Small intestine (tissue), 7 donors: ENCODE measurements at regions not wholly inside any gene's neighbourhood (a gene's known extent, or its start where the extent isn't known, plus 50 kb on each side); places are given as distances from the start of the nearest gene placed in this dataset.
A peak's percentile ranks its signal among the peaks of the same experiment; 100 is the strongest.

ENCODE experiments used
- DNase-seq, 2 donors: peaks; one replicate each; pipeline versions ENCODE4 v3.0.0 to v3.0.0-alpha.2; 2013
- FAIRE-seq: peaks from 2 replicates; lab custom pipeline; 2012; peaks lifted over from hg19 to GRCh38; lab: Jason Lieb, UNC
- H3K27ac ChIP-seq, 3 donors: one replicate each; pipeline ENCODE4 v1.5.1; 2013; ENCODE audit warnings: low read length in 2 of 3, mild to moderate bottlenecking in 2 of 3, control low read depth in 1 of 3, inconsistent platforms in 1 of 3, low read depth in 1 of 3, moderate library complexity in 1 of 3
- H3K27me3 ChIP-seq, 3 donors: one replicate each; pipeline ENCODE4 v1.6.1; 2013; ENCODE audit warnings: low read length in 3 of 3, inconsistent platforms in 1 of 3; ENCODE audit not compliant: control insufficient read depth in 3 of 3, insufficient read depth in 3 of 3
- H3K36me3 ChIP-seq, 3 donors: one replicate each; pipeline ENCODE4 v1.6.1; 2013; ENCODE audit warnings: low read length in 3 of 3, inconsistent platforms in 1 of 3, low read depth in 1 of 3, mild to moderate bottlenecking in 1 of 3, moderate library complexity in 1 of 3; ENCODE audit not compliant: control insufficient read depth in 3 of 3, insufficient read depth in 2 of 3
- H3K4me1 ChIP-seq, 3 donors: one replicate each; pipeline ENCODE4 v1.6.1; 2013; ENCODE audit warnings: low read length in 2 of 3, inconsistent platforms in 1 of 3, low read depth in 1 of 3, mild to moderate bottlenecking in 1 of 3, moderate library complexity in 1 of 3; ENCODE audit not compliant: control insufficient read depth in 3 of 3, insufficient read depth in 2 of 3
- H3K4me3 ChIP-seq, 3 donors: one replicate each; pipeline ENCODE4 v1.5.1; 2013; ENCODE audit warnings: low read length in 3 of 3, control low read depth in 1 of 3, inconsistent platforms in 1 of 3, low read depth in 1 of 3, mild to moderate bottlenecking in 1 of 3, moderate library complexity in 1 of 3
- H3K9me3 ChIP-seq, 2 donors: one replicate each; pipeline ENCODE4 v1.6.1; 2013; ENCODE audit warnings: low read depth in 1 of 2, low read length in 1 of 2; ENCODE audit not compliant: control insufficient read depth in 2 of 2, insufficient read depth in 1 of 2
- WGBS, 3 donors: extraction: QIAGEN DNeasy Blood & Tissue Kit; methylation state at CpG; one replicate each; pipeline ENCODE4 v1.1.7; 2013; 5-methylcytosine and 5-hydroxymethylcytosine counted together
- donor health status: healthy with polysubstance abuse.
- donor health status: control.
- donor health status: control.
- donor health status: Bipolar disorder and iron deficiency.
- donor health status: healthy.

GRCh38 chr5:167684251-167684650 lies 607.2 kb upstream of the WWC1 start:
- Histone ChIP-seq H3K9me3 (no peaks in the 10 kb centered on the region), H3K27ac (no peak overlapping the region), H3K4me3 (no peak overlapping the region), H3K4me1 (no peaks in the 10 kb centered on the region), H3K36me3 (no peaks in the 10 kb centered on the region), H3K27me3 (no peaks in the 10 kb centered on the region)
- DNase-seq, result no peak
- 69 to 81% (median 71%) methylated on average over 3 of the region's 3 CpGs for WGBS, 3 donors
- FAIRE-seq, result no peak

GRCh38 chr5:167688341-167689130 lies 602.9 kb upstream of the WWC1 start:
- H3K27ac ChIP-seq, result no peak overlapping the region
- no peak overlapping the region for H3K4me3 ChIP-seq
- 62 to 80% (median 76%) methylated on average over 8 of the region's 8 CpGs for WGBS, 3 donors
- H3K27me3 ChIP-seq, result peaks cover 0 to 2% (median 0%) of the 10 kb centered on the region in 3 donors
- no peak for FAIRE-seq
- H3K9me3 ChIP-seq, result no peaks in the 10 kb centered on the region
- no peaks in the 10 kb centered on the region for H3K4me1 ChIP-seq
- DNase-seq, result no peak
- no peaks in the 10 kb centered on the region for H3K36me3 ChIP-seq

- H3K27ac ChIP-seq, result no peak overlapping the region
- peaks cover 0 to 2% of the 10 kb centered on the region in 2 donors for H3K9me3 ChIP-seq
- no peaks in the 10 kb centered on the region for H3K4me1 ChIP-seq
- FAIRE-seq (no peak), DNase-seq (no peak)
- no peak overlapping the region for H3K4me3 ChIP-seq
- peaks cover 0 to 4% (median 0%) of the 10 kb centered on the region in 3 donors for H3K27me3 ChIP-seq
- H3K36me3 ChIP-seq, result no peaks in the 10 kb centered on the region
- 75 to 76% (median 75%) methylated on average over 5 of the region's 5 CpGs for WGBS, 3 donors
Measured at GRCh38 chr5:167694325-167695147, 596.9 kb upstream of the WWC1 start.

- Histone ChIP-seq H3K27ac (no peak overlapping the region), H3K9me3 (peaks cover 0 to 2% of the 10 kb centered on the region in 2 donors), H3K4me1 (no peaks in the 10 kb centered on the region), H3K27me3 (peaks cover 0 to 2% (median 0%) of the 10 kb centered on the region in 3 donors), H3K4me3 (no peak overlapping the region), H3K36me3 (no peaks in the 10 kb centered on the region)
- DNase-seq (no peak), FAIRE-seq (no peak)
- 72 to 88% (median 83%) methylated on average over 10 of the region's 10 CpGs for WGBS, 3 donors
Measured at GRCh38 chr5:167696558-167697314, 594.7 kb upstream of the WWC1 start.

GRCh38 chr5:167699432-167699831 lies 592.0 kb upstream of the WWC1 start:
- H3K27ac ChIP-seq, result no peak overlapping the region
- 12 to 26% (median 15%) methylated on average over 1 of the region's 1 CpG for WGBS, 3 donors
- peaks cover 0 to 2% (median 0%) of the 10 kb centered on the region in 3 donors for H3K27me3 ChIP-seq
- FAIRE-seq, result no peak
- peaks cover 0 to 2% of the 10 kb centered on the region in 2 donors for H3K9me3 ChIP-seq
- peak in 1 of 2 donors; percentile 6 for DNase-seq
- H3K36me3 ChIP-seq, result no peaks in the 10 kb centered on the region
- H3K4me1 ChIP-seq, result no peaks in the 10 kb centered on the region
- H3K4me3 ChIP-seq, result no peak overlapping the region

GRCh38 chr5:167701051-167701450 lies 590.4 kb upstream of the WWC1 start:
- no peak overlapping the region for H3K27ac ChIP-seq
- no peak overlapping the region for H3K4me3 ChIP-seq
- DNase-seq, result no peak
- H3K9me3 ChIP-seq, result peaks cover 0 to 2% of the 10 kb centered on the region in 2 donors
- peaks cover 0 to 2% (median 0%) of the 10 kb centered on the region in 3 donors for H3K27me3 ChIP-seq
- H3K4me1 ChIP-seq, result no peaks in the 10 kb centered on the region
- FAIRE-seq, result no peak
- H3K36me3 ChIP-seq, result no peaks in the 10 kb centered on the region
- 67 to 89% (median 87%) methylated on average over 1 of the region's 1 CpG for WGBS, 3 donors

GRCh38 chr5:167702014-167702413 lies 589.4 kb upstream of the WWC1 start:
- no peak for DNase-seq
- 52 to 60% (median 54%) methylated on average over 2 of the region's 2 CpGs for WGBS, 3 donors
- FAIRE-seq, result no peak
- Histone ChIP-seq H3K27me3 (no peaks in the 10 kb centered on the region), H3K9me3 (peaks cover 0 to under 1% of the 10 kb centered on the region in 2 donors), H3K4me1 (no peaks in the 10 kb centered on the region), H3K4me3 (no peak overlapping the region), H3K27ac (no peak overlapping the region), H3K36me3 (no peaks in the 10 kb centered on the region)

GRCh38 chr5:167708449-167708848 lies 583.0 kb upstream of the WWC1 start:
- DNase-seq (no peak), FAIRE-seq (no peak)
- 69 to 70% (median 69%) methylated on average over 3 of the region's 3 CpGs for WGBS, 3 donors

More at GRCh38 chr5:167708449-167708848, 583.0 kb upstream of the WWC1 start:
- Histone ChIP-seq H3K27me3 (no peaks in the 10 kb centered on the region), H3K4me3 (no peak overlapping the region), H3K36me3 (no peaks in the 10 kb centered on the region), H3K4me1 (no peaks in the 10 kb centered on the region), H3K27ac (no peak overlapping the region), H3K9me3 (no peaks in the 10 kb centered on the region)
